Body of pancreas (tissue), 4 donors: ENCODE measurements at regions not wholly inside any gene's neighbourhood (a gene's known extent, or its start where the extent isn't known, plus 50 kb on each side); places are given as distances from the start of the nearest gene placed in this dataset.

Experiments used
- CTCF ChIP-seq, 7 experiments: fragments of 450-650 bp in 4 of 7; fragments of 200-600 bp in 3 of 7; sonication (generic) in 3 of 7; IDR thresholded peaks; one replicate each; pipeline ENCODE4 v1.5.1; 2016 to 2019; ENCODE audit warnings: antibody characterized with exemption in 7 of 7
- POLR2A ChIP-seq, 3 donors: fragments of 450-650 bp; IDR thresholded peaks; one replicate each; pipeline ENCODE4 v1.6.1; 2016; ENCODE audit warnings: antibody characterized with exemption in 3 of 3, mild to moderate bottlenecking in 2 of 3

- TF ChIP-seq POLR2A (IDR thresholded peaks at IDR 0.05) (no peak), CTCF (IDR thresholded peaks at IDR 0.05) (no peak)
Observed at GRCh38 chr21:35825370-35826353, 234.7 kb downstream of the SETD4 start.
